CD14-positive monocyte (primary cell): ENCODE measurements at regions not wholly inside any gene's neighbourhood (a gene's known extent, or its start where the extent isn't known, plus 50 kb on each side); places are given as distances from the start of the nearest gene placed in this dataset.

Experiments
- DNase-seq, 3 donors: peaks; one replicate each; pipeline ENCODE4 v3.0.0-alpha.2; 2011 to 2022
- H2AFZ ChIP-seq: 2 replicates; pipeline ENCODE4 v1.6.0; 2012; ENCODE audit warnings: mild to moderate bottlenecking, low read depth, low read length, inconsistent platforms; ENCODE audit not compliant: insufficient read depth, poor library complexity, severe bottlenecking
- H3K27ac ChIP-seq, 2 donors: 1 replicate in 1 of 2; 2 replicates in 1 of 2; pipeline ENCODE4 v1.5.1; 2012 to 2013; ENCODE audit warnings: low read length in 2 of 2, control low read depth in 1 of 2, inconsistent platforms in 1 of 2, low read depth in 1 of 2, mild to moderate bottlenecking in 1 of 2
- H3K27me3 ChIP-seq, 2 donors: one replicate each; pipeline versions ENCODE4 v1.6.0 to v1.6.1; 2011 to 2013; ENCODE audit warnings: low read length in 2 of 2; ENCODE audit not compliant: control insufficient read depth in 2 of 2, insufficient read depth in 2 of 2
- H3K36me3 ChIP-seq, 2 donors: replicated peaks in 1 of 2; 1 replicate in 1 of 2; 2 replicates in 1 of 2; pipeline versions ENCODE4 v1.5.1 to v1.6.1; 2012 to 2013; ENCODE audit warnings: low read length in 2 of 2, control low read depth in 1 of 2, inconsistent platforms in 1 of 2, mild to moderate bottlenecking in 1 of 2; ENCODE audit not compliant: insufficient read depth in 2 of 2, control insufficient read depth in 1 of 2
- H3K4me1 ChIP-seq, 2 donors: 1 replicate in 1 of 2; 2 replicates in 1 of 2; pipeline versions ENCODE4 v1.5.1 to v1.6.1; 2012 to 2013; ENCODE audit warnings: low read length in 2 of 2, control low read depth in 1 of 2, inconsistent platforms in 1 of 2, mild to moderate bottlenecking in 1 of 2, moderate library complexity in 1 of 2; ENCODE audit not compliant: insufficient read depth in 2 of 2, control insufficient read depth in 1 of 2
- H3K4me2 ChIP-seq: replicated peaks from 2 replicates; pipeline ENCODE3; 2012; ENCODE audit warnings: low read length, moderate library complexity, mild to moderate bottlenecking; ENCODE audit not compliant: poor library complexity, severe bottlenecking; ENCODE audit errors: extremely low read depth
- H3K4me3 ChIP-seq, 3 experiments: fragments of 200-600 bp in 1 of 3; sonication (generic) in 1 of 3; replicated peaks in 1 of 3; 1 replicate in 2 of 3; 2 replicates in 1 of 3; pipeline ENCODE4 v1.5.1; 2011 to 2013; ENCODE audit warnings: low read length in 3 of 3, mild to moderate bottlenecking in 3 of 3, control low read depth in 2 of 3, low read depth in 2 of 3, inconsistent platforms in 1 of 3, moderate library complexity in 1 of 3
- H3K79me2 ChIP-seq: 2 replicates; pipeline ENCODE4 v1.6.0; 2012; ENCODE audit warnings: mild to moderate bottlenecking, control low read depth, inconsistent platforms, low read length, moderate library complexity; ENCODE audit not compliant: insufficient read depth
- H3K9ac ChIP-seq: 2 replicates; pipeline ENCODE4 v1.6.0; 2017; ENCODE audit warnings: low read length, mild to moderate bottlenecking; ENCODE audit not compliant: insufficient read depth, poor library complexity, severe bottlenecking
- H3K9me3 ChIP-seq, 2 donors: replicated peaks in 1 of 2; 1 replicate in 1 of 2; 2 replicates in 1 of 2; pipeline versions ENCODE4 v1.5.1 to v1.6.1; 2012 to 2013; ENCODE audit warnings: low read length in 2 of 2, control low read depth in 1 of 2; ENCODE audit not compliant: control insufficient read depth in 1 of 2, insufficient read depth in 1 of 2
- H4K20me1 ChIP-seq: 2 replicates; pipeline ENCODE4 v1.6.0; 2012; ENCODE audit warnings: mild to moderate bottlenecking, low read length, control low read depth, moderate library complexity; ENCODE audit not compliant: insufficient read depth
- H3K27ac Mint-ChIP-seq, 7 donors: one replicate each; pipeline ENCODE4 v1.8.0; 2020; ENCODE audit warnings: mild to moderate bottlenecking in 7 of 7, mixed read lengths in 7 of 7, moderate library complexity in 6 of 7, inconsistent platforms in 2 of 7
- H3K27me3 Mint-ChIP-seq, 3 donors: one replicate each; pipeline ENCODE4 v1.8.0; 2021 to 2022; ENCODE audit warnings: low read depth in 3 of 3, mild to moderate bottlenecking in 3 of 3, mixed read lengths in 3 of 3, moderate library complexity in 3 of 3, inconsistent platforms in 1 of 3
- H3K36me3 Mint-ChIP-seq, 2 donors: one replicate each; pipeline ENCODE4 v1.8.0; 2020; ENCODE audit warnings: mixed read lengths in 2 of 2, inconsistent platforms in 1 of 2, mild to moderate bottlenecking in 1 of 2
- H3K4me1 Mint-ChIP-seq: one replicate; pipeline ENCODE4 v1.8.0; 2020; ENCODE audit warnings: mild to moderate bottlenecking, mixed read lengths
- H3K4me3 Mint-ChIP-seq, 2 donors: one replicate each; pipeline ENCODE4 v1.8.0; 2020; ENCODE audit warnings: mild to moderate bottlenecking in 2 of 2, mixed read lengths in 2 of 2, moderate library complexity in 1 of 2
- H3K9me3 Mint-ChIP-seq, 7 donors: one replicate each; pipeline ENCODE4 v1.8.0; 2020 to 2022; ENCODE audit warnings: mixed read lengths in 7 of 7, mild to moderate bottlenecking in 6 of 7, moderate library complexity in 6 of 7, inconsistent platforms in 2 of 7
- WGBS: methylation state at CpG from one replicate; pipeline ENCODE4 v1.1.5; 2013; ENCODE audit warnings: missing lambda C conversion rate; ENCODE audit not compliant: insufficient coverage; 5-methylcytosine and 5-hydroxymethylcytosine counted together
- intact Hi-C, 2 donors: fragments of 100-400 bp; cut with micrococcal nuclease; formaldehyde crosslinking; loops; one replicate each; pipeline versions ENCODE4 v1.15.0 to v1.15.1; 2023
- TF ChIP-seq, protein P1 (sequence below): fragments of 200-600 bp; IDR thresholded peaks from one replicate; pipeline ENCODE4 v1.8.0; 2022; ENCODE audit warnings: antibody characterized with exemption, mild to moderate bottlenecking

GRCh38 chrX:149272690-149273463 is 232.2 kb downstream of the IDS start:
- Histone ChIP-seq H3K4me2 (no peak overlapping the region), H4K20me1 (no peaks in the 10 kb centered on the region), H3K36me3 (no peaks in the 10 kb centered on the region), H3K27ac (no peak overlapping the region), H3K79me2 (no peaks in the 10 kb centered on the region), H2AFZ (no peak overlapping the region), H3K27me3 (no peaks in the 10 kb centered on the region), H3K9me3 (no peaks in the 10 kb centered on the region), H3K9ac (no peak overlapping the region), H3K4me3 (no peak overlapping the region), H3K4me1 (no peaks in the 10 kb centered on the region)
- H3K27me3 Mint-ChIP-seq = peaks cover 0 to 4% (median under 1%) of the 10 kb centered on the region in 3 donors
- H3K27ac Mint-ChIP-seq = no peak overlapping the region
- intact Hi-C loops = no loop called here
- TF ChIP-seq, protein P1, sequence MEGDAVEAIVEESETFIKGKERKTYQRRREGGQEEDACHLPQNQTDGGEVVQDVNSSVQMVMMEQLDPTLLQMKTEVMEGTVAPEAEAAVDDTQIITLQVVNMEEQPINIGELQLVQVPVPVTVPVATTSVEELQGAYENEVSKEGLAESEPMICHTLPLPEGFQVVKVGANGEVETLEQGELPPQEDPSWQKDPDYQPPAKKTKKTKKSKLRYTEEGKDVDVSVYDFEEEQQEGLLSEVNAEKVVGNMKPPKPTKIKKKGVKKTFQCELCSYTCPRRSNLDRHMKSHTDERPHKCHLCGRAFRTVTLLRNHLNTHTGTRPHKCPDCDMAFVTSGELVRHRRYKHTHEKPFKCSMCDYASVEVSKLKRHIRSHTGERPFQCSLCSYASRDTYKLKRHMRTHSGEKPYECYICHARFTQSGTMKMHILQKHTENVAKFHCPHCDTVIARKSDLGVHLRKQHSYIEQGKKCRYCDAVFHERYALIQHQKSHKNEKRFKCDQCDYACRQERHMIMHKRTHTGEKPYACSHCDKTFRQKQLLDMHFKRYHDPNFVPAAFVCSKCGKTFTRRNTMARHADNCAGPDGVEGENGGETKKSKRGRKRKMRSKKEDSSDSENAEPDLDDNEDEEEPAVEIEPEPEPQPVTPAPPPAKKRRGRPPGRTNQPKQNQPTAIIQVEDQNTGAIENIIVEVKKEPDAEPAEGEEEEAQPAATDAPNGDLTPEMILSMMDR = no peak
- WGBS = 100% methylated on average over 3 of the region's 10 CpGs
- H3K4me1 Mint-ChIP-seq = no peaks in the 10 kb centered on the region
- H3K4me3 Mint-ChIP-seq = no peak overlapping the region
- H3K36me3 Mint-ChIP-seq = no peaks in the 10 kb centered on the region
- no peak for DNase-seq
- H3K9me3 Mint-ChIP-seq = no peaks in the 10 kb centered on the region

DNA sequence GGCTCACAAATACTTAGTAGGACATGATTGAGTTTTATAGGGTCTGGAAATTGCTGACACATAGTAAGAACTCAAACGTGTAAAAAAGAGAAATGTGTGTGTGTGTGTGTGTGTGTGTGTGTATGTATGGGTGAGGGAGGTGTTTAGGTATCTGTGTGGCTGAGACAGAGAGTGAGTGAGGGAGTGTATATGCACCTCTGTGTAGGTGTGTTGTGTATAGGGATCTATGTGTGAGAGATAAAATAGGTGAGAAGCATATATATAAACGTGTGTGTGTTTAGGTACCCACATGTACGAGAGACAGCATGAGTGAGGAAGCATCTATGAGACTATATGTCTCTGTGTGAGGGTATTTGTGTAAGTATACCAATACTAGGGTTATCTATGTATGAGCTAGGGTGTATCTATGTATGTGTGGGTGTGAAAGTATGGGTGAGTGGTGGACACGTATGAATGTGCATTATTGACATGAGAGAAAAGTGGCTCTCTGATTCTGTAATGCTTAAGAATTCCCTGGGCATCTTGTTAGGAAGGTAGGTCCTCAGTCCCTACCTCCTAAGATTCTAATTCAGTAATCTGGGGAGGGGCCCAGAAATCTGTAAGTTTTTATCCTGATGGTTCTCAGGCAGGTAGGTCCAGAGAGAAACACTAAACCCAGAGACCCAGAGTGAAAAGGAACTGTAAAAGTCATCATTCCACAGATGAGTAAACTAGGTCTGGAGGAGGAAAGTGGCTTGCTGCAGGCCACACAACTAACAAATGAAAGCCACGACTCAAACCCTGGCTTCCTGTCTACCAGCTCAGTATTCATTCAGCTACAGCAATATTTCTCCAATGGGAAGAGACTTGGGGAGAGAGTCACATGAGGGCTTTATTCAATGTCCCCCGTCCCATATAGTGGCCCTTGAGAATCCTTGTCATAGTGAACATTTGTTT is 237.0 kb downstream of the IDS start:
- Mint-ChIP-seq H3K4me1 (no peaks in the 10 kb centered on the region), H3K27ac (no peak overlapping the region), H3K4me3 (no peak overlapping the region), H3K36me3 (no peaks in the 10 kb centered on the region), H3K27me3 (peaks cover 0 to 2% (median 1%) of the 10 kb centered on the region in 3 donors), H3K9me3 (peaks cover 0 to 8% (median 4%) of the 10 kb centered on the region in 7 donors)
- no peak overlapping the region for H3K27ac ChIP-seq
- H3K27me3 ChIP-seq = no peaks in the 10 kb centered on the region
- H4K20me1 ChIP-seq = no peaks in the 10 kb centered on the region
- WGBS = no CpG with 5 or more reads among the region's 6 CpGs
- no peaks in the 10 kb centered on the region for H3K9me3 ChIP-seq
- intact Hi-C loops = no loop called here
- no peaks in the 10 kb centered on the region for H3K4me1 ChIP-seq
- no peaks in the 10 kb centered on the region for H3K79me2 ChIP-seq
- no peak overlapping the region for H2AFZ ChIP-seq
- no peak overlapping the region for H3K4me3 ChIP-seq
- DNase-seq = no peak
- H3K9ac ChIP-seq = no peak overlapping the region
- no peak overlapping the region for H3K4me2 ChIP-seq
- H3K36me3 ChIP-seq = no peaks in the 10 kb centered on the region
- TF ChIP-seq, protein P1 = no peak
